Glutamatergic neuron (in vitro differentiated cells): ENCODE measurements at regions not wholly inside any gene's neighbourhood (a gene's known extent, or its start where the extent isn't known, plus 50 kb on each side); places are given as distances from the start of the nearest gene placed in this dataset.
A peak's percentile ranks its signal among the peaks of the same experiment; 100 is the strongest.

ENCODE experiments used
- DNase-seq: peaks from one replicate; pipeline ENCODE4 v3.0.0; 2022
- H3K27ac Mint-ChIP-seq: one replicate; pipeline ENCODE4 v1.8.0; 2020; ENCODE audit warnings: mild to moderate bottlenecking, mixed read lengths, inconsistent platforms; ENCODE audit not compliant: unreplicated experiment
- H3K27me3 Mint-ChIP-seq: one replicate; pipeline ENCODE4 v1.8.0; 2020; ENCODE audit warnings: mild to moderate bottlenecking, moderate library complexity, mixed read lengths, inconsistent platforms; ENCODE audit not compliant: unreplicated experiment
- H3K36me3 Mint-ChIP-seq: one replicate; pipeline ENCODE4 v1.8.0; 2020; ENCODE audit warnings: mild to moderate bottlenecking, mixed read lengths, inconsistent platforms; ENCODE audit not compliant: unreplicated experiment
- H3K4me1 Mint-ChIP-seq: one replicate; pipeline ENCODE4 v1.8.0; 2020; ENCODE audit warnings: mild to moderate bottlenecking, low read depth, mixed read lengths, inconsistent platforms; ENCODE audit not compliant: unreplicated experiment
- H3K4me3 Mint-ChIP-seq: one replicate; pipeline ENCODE4 v1.8.0; 2020; ENCODE audit warnings: mild to moderate bottlenecking, mixed read lengths, inconsistent platforms; ENCODE audit not compliant: unreplicated experiment
- H3K9me3 Mint-ChIP-seq: one replicate; pipeline ENCODE4 v1.8.0; 2020; ENCODE audit warnings: mild to moderate bottlenecking, moderate library complexity, mixed read lengths, inconsistent platforms; ENCODE audit not compliant: unreplicated experiment
- TF ChIP-seq, protein P1 (sequence below): fragments of 200-600 bp; sonication (generic); IDR thresholded peaks from one replicate; pipeline ENCODE4 v1.5.0; 2021; ENCODE audit not compliant: partially characterized antibody, unreplicated experiment

DNA sequence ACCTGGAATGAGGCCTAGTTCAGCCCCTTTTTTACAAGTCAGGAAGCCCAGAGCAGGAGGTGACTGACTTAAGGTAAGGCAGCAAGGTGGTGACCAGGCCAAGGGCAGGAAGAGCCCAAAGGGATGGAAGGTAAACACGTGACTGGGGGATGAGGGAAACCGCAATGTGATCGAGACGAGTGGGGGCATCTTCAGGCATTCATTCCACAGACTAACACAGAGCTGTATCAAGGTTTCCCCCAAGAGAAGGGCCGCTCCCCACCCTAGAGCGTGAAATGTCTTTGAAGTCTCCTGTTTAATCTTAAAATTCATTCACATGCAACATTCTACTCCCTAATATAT is 76.3 kb upstream of the PIM1 start:
- peaks cover 2% of the 10 kb centered on the region for H3K9me3 Mint-ChIP-seq

GRCh38 chr6:37095997-37096396 is 74.0 kb upstream of the PIM1 start:
- TF ChIP-seq, protein P1, sequence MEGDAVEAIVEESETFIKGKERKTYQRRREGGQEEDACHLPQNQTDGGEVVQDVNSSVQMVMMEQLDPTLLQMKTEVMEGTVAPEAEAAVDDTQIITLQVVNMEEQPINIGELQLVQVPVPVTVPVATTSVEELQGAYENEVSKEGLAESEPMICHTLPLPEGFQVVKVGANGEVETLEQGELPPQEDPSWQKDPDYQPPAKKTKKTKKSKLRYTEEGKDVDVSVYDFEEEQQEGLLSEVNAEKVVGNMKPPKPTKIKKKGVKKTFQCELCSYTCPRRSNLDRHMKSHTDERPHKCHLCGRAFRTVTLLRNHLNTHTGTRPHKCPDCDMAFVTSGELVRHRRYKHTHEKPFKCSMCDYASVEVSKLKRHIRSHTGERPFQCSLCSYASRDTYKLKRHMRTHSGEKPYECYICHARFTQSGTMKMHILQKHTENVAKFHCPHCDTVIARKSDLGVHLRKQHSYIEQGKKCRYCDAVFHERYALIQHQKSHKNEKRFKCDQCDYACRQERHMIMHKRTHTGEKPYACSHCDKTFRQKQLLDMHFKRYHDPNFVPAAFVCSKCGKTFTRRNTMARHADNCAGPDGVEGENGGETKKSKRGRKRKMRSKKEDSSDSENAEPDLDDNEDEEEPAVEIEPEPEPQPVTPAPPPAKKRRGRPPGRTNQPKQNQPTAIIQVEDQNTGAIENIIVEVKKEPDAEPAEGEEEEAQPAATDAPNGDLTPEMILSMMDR: no peak
- DNase-seq: no peak
- Mint-ChIP-seq H3K36me3 (no peaks in the 10 kb centered on the region), H3K27ac (no peak overlapping the region), H3K9me3 (peaks cover 5% of the 10 kb centered on the region), H3K27me3 (peaks cover 9% of the 10 kb centered on the region), H3K4me3 (no peak overlapping the region), H3K4me1 (no peaks in the 10 kb centered on the region)

More for the DNA sequence above, 76.3 kb upstream of the PIM1 start:
- Mint-ChIP-seq H3K4me1 (no peaks in the 10 kb centered on the region), H3K27me3 (peaks cover 6% of the 10 kb centered on the region), H3K36me3 (no peaks in the 10 kb centered on the region), H3K4me3 (no peak overlapping the region), H3K27ac (no peak overlapping the region)
- TF ChIP-seq, protein P1: no peak
- DNase-seq: no peak

GRCh38 chr6:37097335-37097734 is 72.6 kb upstream of the PIM1 start:
- Mint-ChIP-seq H3K27ac (no peak overlapping the region), H3K9me3 (peaks cover 9% of the 10 kb centered on the region), H3K36me3 (no peaks in the 10 kb centered on the region), H3K4me1 (peaks cover 8% of the 10 kb centered on the region), H3K4me3 (no peak overlapping the region), H3K27me3 (peaks cover 13% of the 10 kb centered on the region)
- DNase-seq: no peak
- TF ChIP-seq, protein P1: no peak

GRCh38 chr6:37099442-37099841 is 70.5 kb upstream of the PIM1 start:
- DNase-seq: no peak
- Mint-ChIP-seq H3K27me3 (peaks cover 15% of the 10 kb centered on the region), H3K27ac (peak overlapping the region; percentile 64), H3K9me3 (peaks cover 15% of the 10 kb centered on the region), H3K4me1 (peaks cover 20% of the 10 kb centered on the region), H3K36me3 (no peaks in the 10 kb centered on the region), H3K4me3 (no peak overlapping the region)
- TF ChIP-seq, protein P1: no peak

DNA sequence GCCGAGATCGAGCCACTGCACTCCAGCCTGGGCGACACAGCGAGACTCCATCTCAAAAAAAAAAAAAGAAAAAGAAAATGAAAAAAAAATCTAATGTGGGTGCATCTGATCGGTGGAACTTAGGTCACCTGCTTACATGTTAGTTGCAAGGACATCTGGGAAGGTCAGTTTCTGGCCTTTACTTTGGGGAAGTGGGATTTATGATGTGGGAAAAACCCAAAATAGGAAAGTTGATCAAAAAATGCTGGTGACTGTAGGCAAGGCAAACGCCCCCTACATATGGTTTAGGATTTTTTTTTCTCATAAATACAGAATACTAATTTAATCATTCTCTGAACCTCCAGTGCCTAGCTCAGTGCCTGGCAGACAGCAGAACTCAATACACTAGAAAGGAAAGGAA is 69.2 kb upstream of the PIM1 start:
- TF ChIP-seq, protein P1: no peak
- Mint-ChIP-seq H3K9me3 (peaks cover 16% of the 10 kb centered on the region), H3K4me3 (no peak overlapping the region), H3K4me1 (peaks cover 33% of the 10 kb centered on the region), H3K27ac (no peak overlapping the region), H3K36me3 (no peaks in the 10 kb centered on the region), H3K27me3 (peaks cover 15% of the 10 kb centered on the region)
- no peak for DNase-seq
